Fibroblast of villous mesenchyme (primary cell): ENCODE measurements at regions not wholly inside any gene's neighbourhood (a gene's known extent, or its start where the extent isn't known, plus 50 kb on each side); places are given as distances from the start of the nearest gene placed in this dataset.
A peak's percentile ranks its signal among the peaks of the same experiment; 100 is the strongest.

ENCODE experiments used
- DNase-seq: peaks from one replicate; pipeline ENCODE4 v3.0.0-alpha.2; 2010; ENCODE audit warnings: low read depth
- H3K4me3 ChIP-seq: 2 replicates; pipeline ENCODE4 v1.5.1; 2011; ENCODE audit warnings: low read depth, mild to moderate bottlenecking, low read length
- CTCF ChIP-seq: IDR thresholded peaks from 2 replicates; pipeline ENCODE4 v1.5.1; 2012; ENCODE audit warnings: low read depth, mild to moderate bottlenecking, low read length; ENCODE audit not compliant: insufficient read depth

GRCh38 chr1:222416001-222416791 lies 131.7 kb downstream of the HHIPL2 start:
- H3K4me3 ChIP-seq: no peak overlapping the region
- peak; percentile 8 for DNase-seq
- TF ChIP-seq CTCF: no peak

- no peak overlapping the region for H3K4me3 ChIP-seq
- no peak for DNase-seq
- TF ChIP-seq CTCF: no peak
These were observed 132.5 kb downstream of the HHIPL2 start for GRCh38 chr1:222415441-222415840.

GRCh38 chr1:222413991-222414549 lies 133.8 kb downstream of the HHIPL2 start:
- no peak for DNase-seq
- no peak for TF ChIP-seq CTCF
- H3K4me3 ChIP-seq: no peak overlapping the region

- peak; percentile 16 for DNase-seq
- TF ChIP-seq CTCF: no peak
- no peak overlapping the region for H3K4me3 ChIP-seq
These were observed 134.5 kb downstream of the HHIPL2 start for GRCh38 chr1:222413436-222413835.

GRCh38 chr1:222404710-222405109 lies 143.2 kb downstream of the HHIPL2 start:
- H3K4me3 ChIP-seq: peak overlapping the region; percentile 12
- no peak for TF ChIP-seq CTCF
- no peak for DNase-seq

- no peak overlapping the region for H3K4me3 ChIP-seq
- DNase-seq: no peak
- TF ChIP-seq CTCF: no peak
These were observed 148.7 kb downstream of the HHIPL2 start for GRCh38 chr1:222399197-222399596.
